ENCODE measurements at regions not wholly inside any gene's neighbourhood (a gene's known extent, or its start where the extent isn't known, plus 50 kb on each side); places are given as distances from the start of the nearest gene placed in this dataset.
A peak's percentile ranks its signal among the peaks of the same experiment; 100 is the strongest.

DNA sequence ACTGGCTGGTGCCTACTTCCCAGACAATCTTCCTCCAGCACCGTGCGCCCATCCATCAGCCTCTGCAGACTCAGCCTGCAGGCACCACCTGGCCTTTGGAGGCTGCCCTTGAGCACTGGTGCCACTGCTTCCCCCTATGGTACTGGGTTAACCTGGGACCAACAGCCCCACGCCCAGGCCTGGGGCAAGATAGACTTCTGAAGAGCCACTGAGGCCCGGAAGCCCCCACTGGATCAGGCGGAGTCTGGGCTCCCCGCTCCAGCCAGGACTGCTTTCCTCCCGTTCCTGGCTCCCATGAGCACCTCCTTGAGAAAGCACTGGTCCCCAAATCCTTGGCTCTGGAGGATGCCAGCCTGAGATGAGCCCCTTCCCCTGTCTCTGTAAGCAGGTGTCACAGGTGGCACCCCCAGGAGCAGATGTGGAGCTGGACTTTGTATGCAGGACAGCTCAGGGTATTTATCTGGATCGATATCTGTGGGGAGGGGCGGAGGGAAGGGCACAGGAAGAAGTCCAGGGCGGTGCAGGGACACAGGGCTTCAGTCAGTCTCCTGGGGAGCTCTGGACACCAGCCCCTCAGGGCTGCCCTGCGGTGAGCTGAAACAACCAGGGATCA, 206.5 kb upstream of the PPP2R2D start:
- H3K79me2 ChIP-seq (ENCODE audit: insufficient read depth, low read length), result no peaks in the 10 kb centered on the region
- H3K27me3 Mint-ChIP-seq (ENCODE audit: low read depth in 3 of 3), result peaks cover 3 to 7% (median 5%) of the 10 kb centered on the region in 3 donors
- H3K4me3 ChIP-seq (replicated peaks in 1 of 3; ENCODE audit: low read depth in 2 of 3, low read length in 3 of 3), result no peak overlapping the region
- H3K4me3 Mint-ChIP-seq, result no peak overlapping the region
- H3K9me3 Mint-ChIP-seq, result peaks cover 0 to 3% (median 0%) of the 10 kb centered on the region in 7 donors
- no peaks in the 10 kb centered on the region for H3K9me3 ChIP-seq (replicated peaks in 1 of 2; ENCODE audit: control insufficient read depth in 1 of 2, insufficient read depth in 1 of 2, low read length in 2 of 2)
- no peaks in the 10 kb centered on the region for H4K20me1 ChIP-seq (ENCODE audit: insufficient read depth, low read length)
- H3K4me1 Mint-ChIP-seq, result no peaks in the 10 kb centered on the region
- no peak overlapping the region for H2AFZ ChIP-seq (ENCODE audit: insufficient read depth, low read depth, low read length, poor library complexity, severe bottlenecking)
- peak overlapping the region in 1 of 7 donors; percentile 22 for H3K27ac Mint-ChIP-seq
- H3K9ac ChIP-seq (ENCODE audit: insufficient read depth, low read length, poor library complexity, severe bottlenecking), result no peak overlapping the region
- TF ChIP-seq CTCF (IDR thresholded peaks at IDR 0.05), result no peak
- no peak overlapping the region for H3K4me2 ChIP-seq (replicated peaks; ENCODE audit: extremely low read depth, low read length, poor library complexity, severe bottlenecking)
- WGBS (ENCODE audit: insufficient coverage), result 87% methylated on average over 11 of the region's 11 CpGs
- H3K27me3 ChIP-seq (ENCODE audit: control insufficient read depth in 2 of 2, insufficient read depth in 2 of 2, low read length in 2 of 2), result no peaks in the 10 kb centered on the region
- no peaks in the 10 kb centered on the region for H3K36me3 Mint-ChIP-seq
- H3K4me1 ChIP-seq (ENCODE audit: control insufficient read depth in 1 of 2, insufficient read depth in 2 of 2, low read length in 2 of 2), result no peaks in the 10 kb centered on the region
- no peak overlapping the region for H3K27ac ChIP-seq (ENCODE audit: low read depth in 1 of 2, low read length in 2 of 2)
- no peak for DNase-seq
- H3K36me3 ChIP-seq (replicated peaks in 1 of 2; ENCODE audit: control insufficient read depth in 1 of 2, insufficient read depth in 2 of 2, low read length in 2 of 2), result no peaks in the 10 kb centered on the region
- intact Hi-C loops (cut with micrococcal nuclease), result no loop called here

GRCh38 chr10:131694781-131695495, 205.9 kb upstream of the PPP2R2D start:
- TF ChIP-seq CTCF (IDR thresholded peaks at IDR 0.05), result no peak
- H3K9me3 Mint-ChIP-seq, result peaks cover 0 to 3% (median 0%) of the 10 kb centered on the region in 7 donors
- peak overlapping the region in 1 of 7 donors; percentile 18 for H3K27ac Mint-ChIP-seq
- H3K27me3 Mint-ChIP-seq (ENCODE audit: low read depth in 3 of 3), result peaks cover 3 to 7% (median 7%) of the 10 kb centered on the region in 3 donors
- H3K36me3 ChIP-seq (replicated peaks in 1 of 2; ENCODE audit: control insufficient read depth in 1 of 2, insufficient read depth in 2 of 2, low read length in 2 of 2), result no peaks in the 10 kb centered on the region
- DNase-seq, result no peak
- intact Hi-C loops (cut with micrococcal nuclease), result no loop called here
- H3K4me3 Mint-ChIP-seq, result no peak overlapping the region
- no peaks in the 10 kb centered on the region for H3K79me2 ChIP-seq (ENCODE audit: insufficient read depth, low read length)
- no peak overlapping the region for H3K4me3 ChIP-seq (replicated peaks in 1 of 3; ENCODE audit: low read depth in 2 of 3, low read length in 3 of 3)
- no peak overlapping the region for H2AFZ ChIP-seq (ENCODE audit: insufficient read depth, low read depth, low read length, poor library complexity, severe bottlenecking)
- no peaks in the 10 kb centered on the region for H4K20me1 ChIP-seq (ENCODE audit: insufficient read depth, low read length)
- H3K36me3 Mint-ChIP-seq, result no peaks in the 10 kb centered on the region
- no peak overlapping the region for H3K4me2 ChIP-seq (replicated peaks; ENCODE audit: extremely low read depth, low read length, poor library complexity, severe bottlenecking)
- no peaks in the 10 kb centered on the region for H3K4me1 ChIP-seq (ENCODE audit: control insufficient read depth in 1 of 2, insufficient read depth in 2 of 2, low read length in 2 of 2)
- no peaks in the 10 kb centered on the region for H3K27me3 ChIP-seq (ENCODE audit: control insufficient read depth in 2 of 2, insufficient read depth in 2 of 2, low read length in 2 of 2)
- no peak overlapping the region for H3K27ac ChIP-seq (ENCODE audit: low read depth in 1 of 2, low read length in 2 of 2)
- H3K4me1 Mint-ChIP-seq, result no peaks in the 10 kb centered on the region
- no peak overlapping the region for H3K9ac ChIP-seq (ENCODE audit: insufficient read depth, low read length, poor library complexity, severe bottlenecking)
- H3K9me3 ChIP-seq (replicated peaks in 1 of 2; ENCODE audit: control insufficient read depth in 1 of 2, insufficient read depth in 1 of 2, low read length in 2 of 2), result no peaks in the 10 kb centered on the region
- 86% methylated on average over 11 of the region's 11 CpGs for WGBS (ENCODE audit: insufficient coverage)

Measured in CD14-positive monocyte (primary cell).